ENCODE measurements at regions not wholly inside any gene's neighbourhood (a gene's known extent, or its start where the extent isn't known, plus 50 kb on each side); places are given as distances from the start of the nearest gene placed in this dataset.
"Not testable (repeated sequence)": the region's sequence is repeated elsewhere in the genome, so short reads cannot be mapped to it uniquely, and the experiment has no call there.

DNA sequence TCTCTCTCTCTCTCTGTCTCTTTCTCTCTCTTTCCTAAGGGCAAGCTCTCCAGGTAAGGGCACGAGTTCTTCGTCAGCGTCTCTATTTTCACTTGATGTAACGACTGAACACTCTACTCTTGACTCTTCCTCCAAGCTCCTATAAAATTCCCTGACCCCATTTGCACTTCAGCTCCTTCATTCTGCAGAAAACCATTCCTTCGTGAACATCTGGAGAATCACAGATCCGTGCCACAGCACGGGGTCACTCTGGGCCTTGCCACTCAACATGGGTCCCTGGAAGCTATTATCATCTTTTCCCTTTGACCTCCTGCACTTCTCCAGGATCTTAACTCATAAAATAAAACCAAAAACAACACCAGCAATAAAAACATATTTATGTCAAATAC, 112.0 kb upstream of the LNX1 start:
- H3K4me3 Mint-ChIP-seq = peak overlapping the region; percentile 66
- H3K9me3 ChIP-seq (ENCODE audit: control insufficient read depth, low read length, poor library complexity, severe bottlenecking) = no peaks in the 10 kb centered on the region
- H3K27me3 Mint-ChIP-seq = peaks cover 46% of the 10 kb centered on the region
- DNase-seq (no peak), ATAC-seq (no peak)
- peak overlapping the region; percentile 34 for H3K27ac Mint-ChIP-seq
- H3K36me3 Mint-ChIP-seq (ENCODE audit: low read depth) = no peaks in the 10 kb centered on the region
- H3K4me1 Mint-ChIP-seq = peaks cover 9% of the 10 kb centered on the region

DNA sequence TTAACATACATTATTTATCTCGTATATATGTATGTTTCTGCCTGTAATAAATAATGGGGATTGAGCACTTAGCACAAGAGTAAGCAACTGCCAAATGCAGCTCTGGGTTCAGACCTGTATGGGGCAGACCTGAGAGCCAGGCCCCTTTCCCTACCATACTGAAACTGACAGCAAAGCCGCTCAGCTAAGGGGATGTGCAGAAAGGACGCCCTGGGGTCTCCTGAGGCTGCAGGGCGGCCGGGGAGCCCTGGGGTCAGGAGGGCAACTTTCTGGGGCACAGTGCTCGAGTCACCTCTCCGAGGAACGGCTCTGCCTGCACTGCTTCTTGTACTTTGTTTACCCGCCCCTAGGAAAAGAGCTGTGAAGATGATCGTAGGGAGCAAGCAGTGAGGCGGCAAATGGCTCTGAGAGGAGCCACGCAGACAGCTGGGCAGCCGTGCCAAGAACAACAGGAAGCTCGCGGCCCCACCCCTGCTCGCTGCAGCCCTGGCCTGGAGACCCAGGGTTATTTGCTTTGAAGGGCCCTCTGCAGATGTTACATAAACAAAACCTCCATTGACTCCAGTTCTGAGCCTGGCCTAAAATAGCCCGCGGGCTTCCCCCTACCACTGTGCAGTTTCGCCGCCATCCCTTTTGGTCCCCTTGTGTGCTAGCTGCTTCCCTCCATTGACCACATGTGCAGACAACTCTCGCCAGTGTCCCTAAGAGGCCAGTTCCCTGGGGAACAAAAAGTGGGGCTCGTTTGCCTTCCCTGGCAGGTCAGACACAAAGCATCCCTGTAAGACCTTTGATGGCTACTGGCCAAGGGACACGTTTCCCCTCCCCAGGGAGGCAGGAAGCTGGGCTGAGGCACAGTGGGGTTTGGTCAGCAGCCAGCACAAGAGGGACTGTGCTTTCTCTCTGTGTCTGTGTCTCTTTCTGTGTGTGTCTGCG, 111.3 kb upstream of the LNX1 start:
- H3K4me3 Mint-ChIP-seq = peak overlapping the region; percentile 66
- DNase-seq (no peak), ATAC-seq (peak; percentile 33)
- H3K27me3 Mint-ChIP-seq = peaks cover 41% of the 10 kb centered on the region
- H3K27ac Mint-ChIP-seq = peak overlapping the region; percentile 34
- no peaks in the 10 kb centered on the region for H3K36me3 Mint-ChIP-seq (ENCODE audit: low read depth)
- H3K4me1 Mint-ChIP-seq = peaks cover 9% of the 10 kb centered on the region
- no peaks in the 10 kb centered on the region for H3K9me3 ChIP-seq (ENCODE audit: control insufficient read depth, low read length, poor library complexity, severe bottlenecking)

DNA sequence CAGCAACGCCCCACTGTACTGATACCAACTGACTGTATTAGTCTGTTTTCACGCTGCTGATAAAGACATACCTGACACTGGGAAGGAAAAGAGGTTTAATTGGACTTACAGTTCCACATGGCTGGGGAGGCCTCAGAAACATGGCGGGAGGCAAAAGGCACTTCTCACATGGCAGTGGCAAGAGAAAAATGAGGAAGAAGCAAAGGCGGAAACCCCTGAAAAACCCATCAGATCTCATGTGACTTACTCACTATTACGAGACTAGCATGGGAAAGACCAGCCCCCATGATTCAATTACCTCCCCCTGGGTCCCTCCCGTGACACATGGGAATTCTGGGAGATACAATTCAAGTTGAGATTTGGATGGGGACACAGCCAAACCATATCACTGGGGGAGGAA, 110.0 kb upstream of the LNX1 start:
- H3K4me1 Mint-ChIP-seq; H3K9me3 ChIP-seq (ENCODE audit: control insufficient read depth, low read length, poor library complexity, severe bottlenecking); ATAC-seq; H3K36me3 Mint-ChIP-seq (ENCODE audit: low read depth); DNase-seq; H3K4me3 Mint-ChIP-seq; H3K27ac Mint-ChIP-seq: not testable (repeated sequence)
- peaks cover 29% of the 10 kb centered on the region for H3K27me3 Mint-ChIP-seq

DNA sequence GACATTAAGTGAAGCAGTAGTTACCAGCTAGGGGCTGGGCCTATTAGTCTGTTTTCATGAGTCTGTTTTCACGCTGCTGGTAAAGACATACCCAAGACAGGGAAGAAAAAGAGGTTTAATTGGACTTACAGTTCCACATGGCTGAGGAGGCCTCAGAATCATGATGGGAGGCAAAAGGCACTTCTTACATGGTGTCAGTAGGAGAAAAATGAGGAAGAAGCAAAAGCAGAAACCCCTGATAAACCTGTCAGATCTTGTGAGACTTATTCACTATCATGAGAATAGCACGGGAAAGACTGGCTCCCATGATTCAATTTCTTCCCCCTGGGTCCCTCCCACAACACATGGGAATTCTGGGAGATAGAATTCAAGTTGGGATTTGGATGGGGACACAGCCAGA, 108.0 kb upstream of the LNX1 start:
- not testable (repeated sequence) for DNase-seq; H3K36me3 Mint-ChIP-seq (ENCODE audit: low read depth); H3K4me1 Mint-ChIP-seq; ATAC-seq; H3K9me3 ChIP-seq (ENCODE audit: control insufficient read depth, low read length, poor library complexity, severe bottlenecking); H3K27ac Mint-ChIP-seq; H3K4me3 Mint-ChIP-seq
- peaks cover 11% of the 10 kb centered on the region for H3K27me3 Mint-ChIP-seq

DNA sequence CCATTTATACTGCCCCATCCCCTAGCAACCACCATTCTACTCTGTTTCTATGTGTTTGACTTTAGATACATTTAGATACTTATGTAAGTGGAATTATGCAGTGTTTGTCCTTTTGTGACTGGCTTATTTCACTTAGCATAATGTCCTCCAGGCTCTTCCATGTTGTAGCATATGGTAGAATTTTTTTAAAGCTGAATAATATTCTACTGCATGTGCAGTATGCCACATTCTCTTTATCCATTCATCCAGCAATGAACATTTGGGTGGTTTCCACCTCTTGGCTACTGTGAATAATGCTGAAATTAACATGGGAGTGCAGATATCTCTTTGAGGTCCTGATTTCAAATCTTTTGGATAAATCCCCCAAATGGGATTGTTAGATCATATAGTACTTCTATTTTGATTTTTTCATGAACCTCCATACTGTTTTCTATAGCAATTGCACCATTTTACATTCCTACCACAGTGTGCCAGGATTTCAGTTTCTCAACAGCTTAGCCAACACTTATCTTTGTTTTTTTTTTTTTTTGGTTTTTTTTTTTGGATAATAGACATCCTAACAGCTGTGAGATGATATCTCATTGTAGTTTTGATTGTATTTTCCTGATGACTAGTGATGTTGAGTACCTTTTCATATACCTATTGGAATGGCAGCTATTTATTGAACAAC, 105.9 kb upstream of the LNX1 start:
- no peak overlapping the region for H3K4me3 Mint-ChIP-seq
- no peaks in the 10 kb centered on the region for H3K36me3 Mint-ChIP-seq (ENCODE audit: low read depth)
- no peaks in the 10 kb centered on the region for H3K9me3 ChIP-seq (ENCODE audit: control insufficient read depth, low read length, poor library complexity, severe bottlenecking)
- ATAC-seq = no peak
- H3K27ac Mint-ChIP-seq = no peak overlapping the region
- H3K4me1 Mint-ChIP-seq = no peaks in the 10 kb centered on the region
- no peaks in the 10 kb centered on the region for H3K27me3 Mint-ChIP-seq
- no peak for DNase-seq

DNA sequence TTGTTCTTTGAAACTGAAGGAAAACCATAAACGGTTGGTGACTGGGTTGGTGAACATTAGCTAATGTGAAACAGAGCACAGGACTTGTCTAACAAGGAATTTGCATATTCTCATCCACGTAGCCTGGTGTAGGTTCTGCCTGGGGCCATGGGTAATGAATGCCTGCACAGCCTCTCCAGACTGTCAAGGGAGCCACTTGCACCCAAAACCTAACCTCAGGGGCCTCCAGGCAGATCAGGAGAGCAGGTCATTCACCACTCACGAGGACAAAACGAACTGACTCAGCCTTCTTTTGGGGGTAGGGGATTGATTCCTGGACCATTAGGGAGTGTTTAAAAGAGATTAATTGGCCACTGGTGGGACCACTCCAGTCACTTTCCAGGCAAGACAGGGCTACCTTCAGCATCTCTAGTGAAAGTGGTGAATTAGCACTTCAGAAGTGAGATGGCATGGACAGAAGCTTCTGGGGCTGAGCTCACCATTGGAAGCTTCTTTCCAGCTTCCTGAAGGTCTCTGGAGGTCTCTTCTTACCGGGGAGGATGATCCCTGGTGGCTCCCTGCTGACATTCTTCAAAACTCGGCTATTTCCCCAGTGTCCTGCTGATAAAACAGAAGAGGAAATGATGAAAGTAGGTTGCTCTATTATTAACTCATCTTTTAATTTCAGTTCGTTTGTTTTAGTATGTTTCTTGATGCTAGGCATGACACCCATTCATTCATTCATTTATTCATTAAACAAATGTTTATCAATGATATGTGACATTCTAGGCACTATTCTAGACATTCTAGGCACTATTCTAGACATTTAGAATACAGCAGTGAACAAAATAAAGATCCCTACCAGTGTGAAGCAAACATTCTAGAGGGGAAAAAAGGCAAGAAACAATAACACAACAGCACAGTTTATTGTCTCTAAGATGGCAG, 104.5 kb upstream of the LNX1 start:
- DNase-seq (no peak), ATAC-seq (no peak)
- Mint-ChIP-seq H3K4me1 (no peaks in the 10 kb centered on the region), H3K4me3 (no peak overlapping the region), H3K27ac (no peak overlapping the region), H3K27me3 (peaks cover 8% of the 10 kb centered on the region), H3K36me3 (ENCODE audit: low read depth) (no peaks in the 10 kb centered on the region)
- H3K9me3 ChIP-seq (ENCODE audit: control insufficient read depth, low read length, poor library complexity, severe bottlenecking) = no peaks in the 10 kb centered on the region

DNA sequence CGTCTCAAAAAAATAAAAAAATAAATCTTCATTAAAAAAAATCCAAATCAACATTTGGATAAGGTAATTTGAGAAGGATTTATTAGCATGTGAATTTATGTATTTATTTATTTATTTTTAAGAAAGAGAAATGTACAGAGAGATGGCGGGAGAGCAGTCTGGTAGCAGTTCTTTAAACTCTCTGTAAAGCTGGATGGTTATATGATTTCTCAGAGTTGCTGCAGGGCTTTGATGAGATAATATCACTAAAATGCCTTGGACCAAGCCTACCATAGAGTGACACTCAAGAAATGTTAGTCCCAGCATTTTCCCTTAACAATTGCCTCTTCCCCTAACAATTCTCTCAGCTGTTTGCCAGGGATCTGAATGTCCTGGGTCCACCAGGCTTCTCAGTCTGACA, 103.4 kb upstream of the LNX1 start:
- H3K4me1 Mint-ChIP-seq = no peaks in the 10 kb centered on the region
- H3K4me3 Mint-ChIP-seq = no peak overlapping the region
- ATAC-seq = no peak
- H3K27me3 Mint-ChIP-seq = peaks cover 8% of the 10 kb centered on the region
- no peaks in the 10 kb centered on the region for H3K9me3 ChIP-seq (ENCODE audit: control insufficient read depth, low read length, poor library complexity, severe bottlenecking)
- DNase-seq = no peak
- no peak overlapping the region for H3K27ac Mint-ChIP-seq
- no peaks in the 10 kb centered on the region for H3K36me3 Mint-ChIP-seq (ENCODE audit: low read depth)

DNA sequence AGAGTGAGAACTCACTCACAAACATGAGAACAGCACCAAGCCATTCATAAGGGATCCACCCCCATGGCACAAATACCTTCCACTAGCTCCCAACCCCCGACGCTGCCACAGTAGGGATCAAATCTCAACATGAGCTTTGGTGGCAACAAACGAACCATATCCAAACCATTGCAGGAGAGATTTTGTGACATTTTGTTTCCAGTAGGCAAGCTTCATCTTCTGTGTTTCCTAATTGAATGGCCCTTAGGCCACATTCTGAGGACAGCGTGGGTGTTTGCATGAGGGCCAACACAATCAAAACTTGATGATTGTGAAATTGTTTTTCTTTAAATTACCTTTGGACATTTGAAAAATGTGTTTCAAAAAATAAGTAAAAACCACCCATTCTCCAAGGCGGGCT, 102.6 kb upstream of the LNX1 start:
- no peak overlapping the region for H3K4me3 Mint-ChIP-seq
- no peak for ATAC-seq
- no peaks in the 10 kb centered on the region for H3K36me3 Mint-ChIP-seq (ENCODE audit: low read depth)
- no peak overlapping the region for H3K27ac Mint-ChIP-seq
- H3K4me1 Mint-ChIP-seq = no peaks in the 10 kb centered on the region
- DNase-seq = no peak
- no peaks in the 10 kb centered on the region for H3K9me3 ChIP-seq (ENCODE audit: control insufficient read depth, low read length, poor library complexity, severe bottlenecking)
- H3K27me3 Mint-ChIP-seq = peaks cover 8% of the 10 kb centered on the region

DNA sequence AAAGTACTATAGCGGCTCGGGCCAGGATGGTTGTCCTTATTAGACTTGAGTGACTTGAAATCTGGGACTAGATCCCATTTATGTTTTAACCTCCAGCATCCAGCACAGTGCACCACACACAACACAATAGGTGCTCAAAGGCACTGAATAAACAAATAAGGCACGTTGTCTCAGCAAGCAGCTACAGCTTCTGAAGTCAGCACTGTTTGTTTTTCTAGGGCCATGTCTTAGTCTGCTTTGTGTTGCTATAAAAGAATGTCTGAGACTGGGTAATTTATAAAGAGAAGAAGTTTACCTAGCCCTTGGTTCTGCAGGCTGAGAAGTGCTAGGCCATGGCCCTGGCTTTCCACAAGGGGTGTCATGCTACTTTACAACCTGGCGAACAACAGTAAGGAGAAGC, 102.1 kb upstream of the LNX1 start:
- Mint-ChIP-seq H3K27ac (no peak overlapping the region), H3K4me3 (no peak overlapping the region), H3K36me3 (ENCODE audit: low read depth) (no peaks in the 10 kb centered on the region), H3K27me3 (peaks cover 8% of the 10 kb centered on the region), H3K4me1 (no peaks in the 10 kb centered on the region)
- ATAC-seq (no peak), DNase-seq (no peak)
- H3K9me3 ChIP-seq (ENCODE audit: control insufficient read depth, low read length, poor library complexity, severe bottlenecking) = no peaks in the 10 kb centered on the region

DNA sequence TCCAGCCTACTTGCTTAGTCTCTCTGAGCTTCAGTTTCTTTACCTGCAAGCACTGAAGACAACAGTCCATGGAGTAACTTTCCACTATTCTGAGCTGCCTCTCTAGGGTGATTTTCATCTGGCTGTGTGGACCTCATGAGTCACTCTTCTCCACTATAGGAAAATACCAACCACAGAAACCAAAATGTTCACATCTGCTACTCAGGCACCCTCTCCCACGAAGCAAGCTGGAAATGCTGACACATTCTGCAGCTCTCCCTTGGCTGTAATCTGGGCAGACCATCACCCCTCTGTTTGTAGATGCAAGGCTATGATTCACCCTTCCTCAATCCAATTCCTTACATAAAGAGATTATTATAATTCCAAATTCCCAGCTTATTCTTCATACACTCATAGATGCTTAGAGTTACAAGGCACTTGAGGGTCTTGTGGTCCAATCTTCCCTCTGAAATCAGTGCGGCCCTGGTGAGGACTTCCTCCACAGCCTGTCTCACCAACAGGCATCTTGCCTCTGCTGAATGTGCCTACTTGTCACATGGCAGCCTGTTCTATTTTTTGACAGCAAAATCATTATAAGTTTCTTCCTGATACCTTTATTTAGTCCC, 97.0 kb upstream of the LNX1 start:
- H3K4me3 Mint-ChIP-seq = no peak overlapping the region
- DNase-seq = no peak
- peaks cover 30% of the 10 kb centered on the region for H3K27me3 Mint-ChIP-seq
- no peak overlapping the region for H3K27ac Mint-ChIP-seq
- no peak for ATAC-seq
- no peaks in the 10 kb centered on the region for H3K36me3 Mint-ChIP-seq (ENCODE audit: low read depth)
- H3K4me1 Mint-ChIP-seq = no peaks in the 10 kb centered on the region
- H3K9me3 ChIP-seq (ENCODE audit: control insufficient read depth, low read length, poor library complexity, severe bottlenecking) = no peaks in the 10 kb centered on the region

DNA sequence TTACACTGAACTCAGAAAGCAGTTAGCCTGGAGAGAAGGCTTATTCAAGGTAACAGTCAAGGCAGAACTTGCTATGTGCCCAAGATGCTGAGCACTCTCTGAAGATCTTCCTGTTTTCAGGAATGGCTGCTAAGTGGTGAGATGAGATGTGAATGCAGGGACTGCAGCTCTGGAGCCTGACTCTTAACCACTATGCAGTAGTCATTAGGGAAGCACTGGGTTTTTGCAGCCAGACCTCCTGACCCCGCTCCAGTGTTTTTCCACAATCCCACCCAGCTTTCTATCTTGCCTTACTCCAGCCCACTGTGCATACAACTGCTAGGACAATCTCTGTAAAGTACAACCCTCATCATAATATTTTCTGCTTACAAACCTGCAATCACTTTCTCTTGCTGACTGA, 95.2 kb upstream of the LNX1 start:
- Mint-ChIP-seq H3K36me3 (ENCODE audit: low read depth) (no peaks in the 10 kb centered on the region), H3K4me1 (no peaks in the 10 kb centered on the region), H3K27ac (no peak overlapping the region), H3K27me3 (peaks cover 32% of the 10 kb centered on the region), H3K4me3 (no peak overlapping the region)
- no peak for ATAC-seq
- H3K9me3 ChIP-seq (ENCODE audit: control insufficient read depth, low read length, poor library complexity, severe bottlenecking) = no peaks in the 10 kb centered on the region
- no peak for DNase-seq

DNA sequence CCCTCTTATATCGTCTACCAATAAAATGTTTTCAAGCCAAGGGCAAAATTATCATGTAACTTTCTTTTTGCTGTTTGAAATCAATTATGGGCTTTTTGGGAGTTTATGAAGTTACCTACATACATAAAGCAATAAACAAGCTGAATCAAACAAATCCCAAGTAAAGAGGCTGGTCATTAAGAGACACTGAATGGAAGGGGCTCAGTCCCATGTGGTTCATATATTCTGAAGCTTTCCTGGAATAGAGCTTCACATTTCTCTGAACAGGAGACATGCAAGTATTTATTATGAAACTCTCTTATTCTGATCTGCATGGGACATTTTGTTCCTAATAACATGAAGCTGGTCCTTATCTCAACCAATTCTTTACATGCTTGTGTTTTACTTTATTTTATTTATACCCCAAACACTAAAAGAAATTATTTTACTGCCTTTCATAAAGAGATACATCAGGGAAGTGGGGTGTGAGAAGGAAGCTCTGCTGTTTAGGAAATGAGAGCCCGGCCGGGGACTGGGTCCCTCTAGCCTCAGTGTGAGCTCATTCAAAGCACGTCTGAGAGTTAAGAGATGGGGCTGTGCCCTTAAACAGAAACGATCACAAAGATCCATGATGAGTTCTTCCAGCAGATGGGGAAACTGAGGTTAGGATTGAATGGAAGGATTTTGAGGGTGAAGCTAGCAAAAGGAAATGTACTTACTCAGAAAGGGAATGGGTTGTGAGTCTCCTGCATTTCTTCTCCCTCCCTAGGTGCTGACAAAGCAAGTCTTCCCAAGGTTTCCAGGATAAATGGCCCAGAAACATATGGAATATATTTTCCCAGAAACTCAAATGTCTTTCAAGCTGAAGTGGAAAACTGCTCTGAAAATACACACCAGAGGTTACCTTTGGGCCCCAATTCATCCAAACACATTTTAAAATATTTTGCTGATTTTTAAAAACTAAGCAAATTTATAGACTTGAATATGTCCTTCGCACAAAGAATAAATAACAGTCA, 93.1 kb upstream of the LNX1 start:
- no peaks in the 10 kb centered on the region for H3K4me1 Mint-ChIP-seq
- no peak for DNase-seq
- H3K36me3 Mint-ChIP-seq (ENCODE audit: low read depth) = no peaks in the 10 kb centered on the region
- H3K27ac Mint-ChIP-seq = no peak overlapping the region
- H3K4me3 Mint-ChIP-seq = no peak overlapping the region
- H3K27me3 Mint-ChIP-seq = peaks cover 31% of the 10 kb centered on the region
- no peak for ATAC-seq
- H3K9me3 ChIP-seq (ENCODE audit: control insufficient read depth, low read length, poor library complexity, severe bottlenecking) = no peaks in the 10 kb centered on the region

Data from T-helper 17 cell (primary cell).